HPDE6-E6E7 (cell line): ENCODE measurements at regions not wholly inside any gene's neighbourhood (a gene's known extent, or its start where the extent isn't known, plus 50 kb on each side); places are given as distances from the start of the nearest gene placed in this dataset.
"Not testable (repeated sequence)": the region's sequence is repeated elsewhere in the genome, so short reads cannot be mapped to it uniquely, and the experiment has no call there.

Experiments
- DNase-seq: peaks from one replicate; pipeline ENCODE4 v3.0.0; 2011; ENCODE audit warnings: missing footprints; ENCODE audit errors: extremely low spot score

- no peak for DNase-seq
Measured at GRCh38 chr21:38614558-38614957, 116.3 kb upstream of the ERG start.

GRCh38 chr21:38619480-38619879 is 121.2 kb upstream of the ERG start:
- DNase-seq, result no peak

DNA sequence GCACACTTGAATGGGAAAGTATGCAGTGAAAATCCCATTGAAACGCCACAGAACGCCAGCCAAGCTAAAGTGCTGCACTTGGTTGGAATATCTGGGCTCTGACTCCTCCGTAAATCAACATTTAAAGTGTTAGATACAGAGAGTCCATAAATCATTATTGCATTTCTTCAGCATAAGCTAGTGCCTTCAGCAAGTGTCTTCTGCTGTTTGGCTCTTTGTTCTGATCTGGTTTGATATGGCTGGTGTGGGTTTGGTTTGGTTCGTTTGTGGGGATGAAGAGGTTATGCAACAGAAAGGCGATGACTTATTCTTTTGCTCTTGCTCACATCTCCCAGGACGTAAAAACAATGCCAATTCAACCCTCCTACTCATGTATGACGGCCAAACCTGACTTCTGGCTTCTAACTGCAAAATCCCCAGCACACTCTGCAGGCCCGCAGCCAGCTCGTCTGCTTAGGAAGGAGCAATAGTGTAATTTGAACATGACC is 121.8 kb upstream of the ERG start:
- no peak for DNase-seq

DNA sequence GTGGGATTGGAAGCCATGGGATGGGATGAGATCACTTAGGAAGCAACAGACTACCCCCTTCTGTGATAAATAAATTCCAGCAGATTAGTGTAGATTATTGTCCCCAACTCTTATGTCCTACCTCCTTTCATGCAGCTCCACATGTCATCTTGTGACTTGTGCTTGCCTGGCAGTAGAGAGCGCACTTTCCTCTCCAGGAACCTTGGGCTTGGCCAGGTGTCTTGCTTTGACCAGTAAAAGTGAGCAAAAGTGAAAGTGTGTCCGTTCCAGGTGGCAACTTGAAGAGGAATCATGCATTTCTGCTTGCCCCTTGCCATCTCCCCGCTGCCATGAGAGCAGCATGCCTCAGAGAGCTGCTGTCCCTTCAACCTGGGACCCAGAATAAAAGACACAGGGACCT is 122.9 kb upstream of the ERG start:
- no peak for DNase-seq

DNA sequence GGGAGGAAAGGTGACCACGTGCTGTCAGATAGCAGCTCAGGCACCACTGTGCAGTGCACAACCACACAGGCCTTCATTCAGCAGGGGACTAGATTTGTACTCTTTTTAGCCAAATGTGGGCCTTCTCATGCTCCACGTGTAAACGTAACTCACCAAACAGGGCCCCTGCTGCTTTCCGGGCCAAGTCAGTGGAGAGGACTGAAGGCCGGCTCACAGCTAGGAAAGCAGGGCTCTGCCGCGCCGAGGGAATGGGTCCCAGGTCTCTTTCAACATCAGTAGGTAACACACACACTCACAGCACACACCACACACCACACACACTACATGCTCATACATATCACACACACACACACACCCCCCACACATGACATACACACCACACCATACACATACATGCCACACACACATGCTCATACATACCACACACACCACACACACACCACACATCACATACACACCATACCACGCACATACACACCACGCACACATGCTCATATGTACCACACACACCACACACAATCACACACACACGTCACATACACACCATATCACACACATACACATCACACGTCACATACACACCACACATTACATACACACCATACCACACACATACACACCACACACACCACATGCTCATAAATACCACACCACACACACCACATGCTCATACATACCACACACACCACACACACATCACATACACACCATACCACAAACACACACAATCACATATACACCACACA is 124.0 kb upstream of the ERG start:
- DNase-seq, result no peak

DNA sequence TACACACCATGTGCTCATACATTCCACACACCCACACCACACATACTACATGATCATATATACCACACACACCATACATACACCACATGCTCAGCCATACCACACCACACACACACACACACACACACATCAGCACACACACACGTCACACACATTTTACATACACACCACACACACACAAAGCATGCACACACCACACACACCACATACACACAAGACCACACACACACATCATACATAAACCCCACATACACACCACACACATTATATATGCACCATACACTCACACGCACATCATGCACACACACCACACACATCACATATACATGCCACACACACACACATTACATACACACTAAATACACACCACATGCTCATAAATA is 124.5 kb upstream of the ERG start:
- DNase-seq, result no peak

- DNase-seq, result no peak
Measured at GRCh38 chr21:38623552-38623951, 125.3 kb upstream of the ERG start.

DNA sequence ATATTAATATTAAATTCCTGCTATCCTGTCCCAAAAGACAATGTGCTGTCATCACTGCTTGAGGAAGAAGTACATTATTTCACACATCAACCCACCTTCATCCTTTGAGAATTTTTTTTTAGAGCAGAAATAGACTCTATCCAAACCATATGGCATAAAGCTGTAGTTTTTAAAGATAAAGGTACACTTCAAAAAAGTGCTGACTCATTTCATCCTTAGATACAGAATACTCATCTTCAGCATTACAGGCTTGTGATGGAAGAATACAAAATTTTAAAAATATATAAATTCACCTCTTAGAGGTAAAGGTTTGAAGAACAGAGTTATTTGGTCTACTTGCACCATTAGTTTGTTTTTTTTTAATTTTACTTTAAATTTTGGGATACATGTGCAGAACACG is 126.7 kb upstream of the ERG start:
- no peak for DNase-seq

DNA sequence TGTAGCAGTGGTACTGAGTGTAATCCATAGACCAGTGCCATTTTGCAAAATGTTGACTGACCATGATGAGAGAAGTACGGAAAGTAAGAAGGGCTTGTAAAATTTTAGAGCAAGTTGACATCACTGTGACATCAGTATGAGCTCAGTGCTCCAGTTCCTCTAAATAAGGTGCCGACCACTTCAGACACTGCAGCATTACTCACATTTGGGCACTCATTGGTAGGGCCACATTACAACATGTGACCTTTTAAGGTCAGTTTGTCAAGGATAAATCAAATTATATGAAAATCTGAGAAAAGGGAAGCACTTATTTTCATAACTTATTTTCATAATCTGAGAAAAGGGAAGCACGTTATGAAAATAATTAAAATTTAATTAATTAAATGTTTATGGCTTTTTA is 128.0 kb upstream of the ERG start:
- no peak for DNase-seq

- no peak for DNase-seq
Measured at GRCh38 chr21:38628349-38628748, 130.1 kb upstream of the ERG start.

DNA sequence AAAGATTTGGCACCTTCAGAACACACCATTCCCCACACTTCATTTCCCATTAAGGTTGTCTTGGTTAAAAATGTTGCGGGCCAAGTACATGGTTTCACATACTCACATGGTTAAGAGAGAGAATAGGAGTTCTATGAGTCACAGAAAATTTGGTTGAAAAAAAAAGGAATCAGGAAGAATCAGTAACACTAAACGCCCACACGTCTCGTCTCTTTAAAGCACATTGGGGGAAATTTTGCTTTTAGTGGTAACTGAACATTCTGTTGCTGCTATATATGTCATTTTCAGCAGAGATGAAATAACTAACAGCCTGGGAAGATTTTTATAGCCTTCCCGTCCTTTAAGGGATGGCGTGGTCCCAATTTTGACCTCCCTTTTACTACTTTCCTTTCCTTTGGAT is 132.9 kb upstream of the ERG start:
- no peak for DNase-seq

DNA sequence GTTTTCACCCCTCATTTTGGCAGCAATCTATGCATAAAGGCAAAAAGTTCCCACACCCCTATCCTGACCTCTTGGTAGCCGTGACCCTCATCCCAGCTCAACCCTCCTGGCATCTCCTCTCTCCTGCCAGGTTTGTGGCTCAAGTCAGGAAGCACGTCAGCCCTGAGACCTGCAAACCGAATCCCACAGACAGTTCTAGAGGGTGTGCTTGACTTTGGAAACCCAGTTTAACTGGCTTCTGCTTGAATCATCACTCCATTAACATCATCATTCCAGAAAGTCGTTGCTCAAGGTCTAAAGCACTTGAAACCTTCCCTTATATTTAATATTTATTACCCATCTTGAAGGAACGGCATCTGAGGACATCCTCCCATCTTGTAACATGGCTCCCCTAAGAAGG is 133.4 kb upstream of the ERG start:
- DNase-seq, result no peak

DNA sequence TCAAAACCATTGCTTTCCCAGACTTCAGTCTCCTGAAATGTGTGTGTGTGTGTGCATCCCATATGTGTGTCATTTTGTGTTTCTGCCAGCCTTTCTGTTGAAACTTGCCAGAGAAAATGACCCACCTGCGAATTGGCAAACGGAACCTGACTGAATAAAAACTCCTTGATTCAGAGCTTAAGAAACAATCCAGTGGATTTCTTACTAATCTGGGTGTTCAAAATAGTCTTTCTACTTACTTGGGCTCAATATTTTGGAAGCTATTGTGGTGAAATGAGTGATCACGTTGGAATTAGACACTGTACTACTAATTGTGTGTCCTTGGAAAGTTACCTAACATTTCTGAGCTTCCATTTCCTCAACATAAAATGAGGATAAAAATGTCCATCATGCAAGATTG is 138.9 kb upstream of the ERG start:
- DNase-seq, result no peak

GRCh38 chr21:38639571-38640354 is 141.5 kb upstream of the ERG start:
- no peak for DNase-seq

DNA sequence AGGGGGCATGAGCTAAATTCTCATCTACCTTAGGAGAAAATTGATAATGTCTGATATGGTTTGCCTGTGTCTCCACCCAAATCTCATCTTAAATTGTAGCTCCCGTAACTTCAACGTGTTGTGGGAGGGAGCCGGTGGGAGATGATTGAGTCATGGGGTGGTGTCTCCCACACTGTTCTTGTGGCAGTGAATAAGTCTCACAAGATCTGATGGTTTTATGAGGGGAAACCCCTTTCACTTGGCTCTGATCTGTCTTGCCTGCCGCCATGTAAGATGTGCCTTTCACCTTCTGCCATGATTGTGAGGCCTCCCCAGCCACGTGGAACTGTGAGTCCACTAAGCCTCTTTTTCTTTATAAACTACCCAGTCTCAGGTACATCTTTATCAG is 142.1 kb upstream of the ERG start:
- DNase-seq, result not testable (repeated sequence)

DNA sequence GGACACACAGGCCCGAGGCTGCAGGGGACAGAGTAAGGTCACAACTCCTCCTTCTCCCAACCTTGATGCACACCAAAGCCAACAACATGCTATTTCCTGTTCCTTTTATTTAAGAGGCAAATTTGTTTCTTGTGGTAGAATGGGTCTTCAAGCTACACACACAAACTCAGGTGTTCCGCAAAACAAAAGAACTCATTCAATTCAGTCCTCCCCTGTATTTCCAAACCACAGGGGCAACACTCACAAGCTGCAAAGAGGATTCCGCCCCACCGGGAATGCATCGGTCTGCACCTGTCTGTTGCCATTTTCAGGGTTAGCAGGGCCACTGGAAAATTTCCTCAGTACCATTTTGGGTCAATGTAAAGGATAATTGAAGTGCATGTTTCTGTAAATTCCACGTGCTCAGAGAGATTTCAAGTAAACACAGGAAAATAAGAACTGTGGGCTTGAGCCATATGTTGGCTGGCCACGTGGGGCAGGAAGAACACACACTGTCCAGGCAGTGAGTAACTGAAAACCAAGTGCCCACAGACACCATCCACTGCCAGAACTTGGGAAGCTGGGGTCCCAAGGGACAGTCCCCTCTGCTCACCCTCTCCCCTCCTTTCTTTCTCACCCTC is 145.2 kb upstream of the ERG start:
- no peak for DNase-seq

DNA sequence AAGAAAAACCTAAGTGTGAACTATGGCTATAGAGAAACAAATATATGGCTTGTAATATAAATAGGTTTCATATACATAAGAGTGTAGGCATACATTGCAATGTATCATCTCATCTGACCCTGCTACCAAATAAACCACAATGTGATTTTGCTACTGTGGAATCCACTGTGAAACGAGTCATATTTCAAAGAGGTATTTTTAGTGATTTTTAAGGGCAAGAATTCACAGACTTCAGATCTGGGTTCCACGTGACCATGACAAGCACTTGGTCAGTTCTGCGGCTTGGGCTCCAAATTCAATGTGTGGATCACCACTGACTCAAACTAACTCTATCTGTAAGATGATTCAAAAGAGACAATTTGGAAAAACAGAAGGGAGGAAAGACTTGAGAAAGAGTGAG is 147.0 kb upstream of the ERG start:
- no peak for DNase-seq

GRCh38 chr21:38646213-38646837 is 148.0 kb upstream of the ERG start:
- DNase-seq, result peak; percentile 87

DNA sequence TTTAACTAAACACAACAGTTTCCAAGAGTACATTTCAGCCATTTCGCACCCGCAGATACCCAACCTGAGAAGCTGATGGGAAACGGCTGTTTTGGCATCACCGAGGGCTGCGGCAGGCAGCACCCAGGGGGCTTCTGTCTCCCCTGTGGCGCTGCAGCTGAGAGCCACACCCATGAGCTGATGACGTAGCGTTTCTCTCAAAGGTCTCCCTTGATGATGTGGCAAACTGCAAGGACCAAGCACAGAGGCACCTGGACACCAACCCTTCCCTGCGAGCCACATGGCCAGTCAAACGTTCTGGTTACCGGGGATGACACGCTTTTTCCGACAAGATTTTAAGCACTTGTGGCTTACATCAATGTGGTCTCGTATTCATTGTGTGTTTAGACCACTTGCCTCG is 150.8 kb upstream of the ERG start:
- no peak for DNase-seq

GRCh38 chr21:38651570-38651969 is 153.3 kb upstream of the ERG start:
- DNase-seq, result no peak

- no peak for DNase-seq
Measured at GRCh38 chr21:38652396-38652795, 153.3 kb upstream of the ETS2 start.

GRCh38 chr21:38654580-38654979 is 151.1 kb upstream of the ETS2 start:
- no peak for DNase-seq
